HEK293 (cell line): ENCODE measurements at regions not wholly inside any gene's neighbourhood (a gene's known extent, or its start where the extent isn't known, plus 50 kb on each side); places are given as distances from the start of the nearest gene placed in this dataset.

Experiments used
- CTCF ChIP-seq: fragments of 450-650 bp; formaldehyde crosslinking; IDR thresholded peaks from 2 replicates; pipeline ENCODE4 v1.5.1; 2016; ENCODE audit warnings: missing biosample characterization, missing genetic modification characterization
- KLF1 ChIP-seq: fragments of 450-650 bp; formaldehyde crosslinking; IDR thresholded peaks from 2 replicates; pipeline ENCODE4 v1.5.1; 2016; ENCODE audit warnings: missing biosample characterization, missing genetic modification characterization
- KLF16 ChIP-seq: fragments of 450-650 bp; formaldehyde crosslinking; IDR thresholded peaks from 2 replicates; pipeline ENCODE4 v1.5.1; 2017; ENCODE audit warnings: missing biosample characterization, missing genetic modification characterization
- KLF8 ChIP-seq: fragments of 450-650 bp; formaldehyde crosslinking; IDR thresholded peaks from 2 replicates; pipeline ENCODE4 v1.5.1; 2016; ENCODE audit warnings: missing biosample characterization, missing genetic modification characterization
- ZBTB7A ChIP-seq: fragments of 450-650 bp; formaldehyde crosslinking; IDR thresholded peaks from 2 replicates; pipeline ENCODE4 v1.5.1; 2016; ENCODE audit warnings: low read depth, missing biosample characterization, missing genetic modification characterization
- ZFP37 ChIP-seq: fragments of 450-650 bp; formaldehyde crosslinking; IDR thresholded peaks from 2 replicates; pipeline ENCODE4 v1.5.1; 2016; ENCODE audit warnings: missing biosample characterization, missing genetic modification characterization
- ZNF138 ChIP-seq: fragments of 450-650 bp; formaldehyde crosslinking; IDR thresholded peaks from 2 replicates; pipeline ENCODE4 v1.5.1; 2016; ENCODE audit warnings: missing biosample characterization, missing genetic modification characterization, borderline replicate concordance
- ZNF24 ChIP-seq: fragments of 450-650 bp; formaldehyde crosslinking; IDR thresholded peaks from 2 replicates; pipeline ENCODE4 v1.5.1; 2016; ENCODE audit warnings: missing biosample characterization, missing genetic modification characterization
- ZNF274 ChIP-seq, 2 experiments: fragments of 200-500 bp in 1 of 2; fragments of 450-650 bp in 1 of 2; sonication (Bioruptor generic) in 1 of 2; formaldehyde crosslinking in 1 of 2; IDR thresholded peaks; 2 replicates each; pipeline versions ENCODE4 v1.5.1 to v1.6.1; 2014 to 2016; ENCODE audit warnings: borderline replicate concordance in 1 of 2, inconsistent platforms in 1 of 2, low read length in 1 of 2, missing biosample characterization in 1 of 2, missing genetic modification characterization in 1 of 2
- ZNF580 ChIP-seq: fragments of 450-650 bp; formaldehyde crosslinking; IDR thresholded peaks from 2 replicates; pipeline ENCODE4 v1.5.1; 2016; ENCODE audit warnings: missing biosample characterization, missing genetic modification characterization
- ZNF785 ChIP-seq: fragments of 450-650 bp; formaldehyde crosslinking; IDR thresholded peaks from 2 replicates; pipeline ENCODE4 v1.5.1; 2016; ENCODE audit warnings: missing biosample characterization, missing genetic modification characterization
- ZNF792 ChIP-seq: fragments of 450-650 bp; formaldehyde crosslinking; IDR thresholded peaks from 2 replicates; pipeline ENCODE4 v1.5.1; 2016; ENCODE audit warnings: missing biosample characterization, missing genetic modification characterization
- TF ChIP-seq, protein P1 (sequence below): fragments of 450-650 bp; formaldehyde crosslinking; IDR thresholded peaks from 2 replicates; pipeline ENCODE4 v1.5.1; 2016; ENCODE audit warnings: missing biosample characterization, missing genetic modification characterization

GRCh38 chr1:121471523-121471922 lies 286.7 kb downstream of the SRGAP2C start:
- TF ChIP-seq, protein P1, sequence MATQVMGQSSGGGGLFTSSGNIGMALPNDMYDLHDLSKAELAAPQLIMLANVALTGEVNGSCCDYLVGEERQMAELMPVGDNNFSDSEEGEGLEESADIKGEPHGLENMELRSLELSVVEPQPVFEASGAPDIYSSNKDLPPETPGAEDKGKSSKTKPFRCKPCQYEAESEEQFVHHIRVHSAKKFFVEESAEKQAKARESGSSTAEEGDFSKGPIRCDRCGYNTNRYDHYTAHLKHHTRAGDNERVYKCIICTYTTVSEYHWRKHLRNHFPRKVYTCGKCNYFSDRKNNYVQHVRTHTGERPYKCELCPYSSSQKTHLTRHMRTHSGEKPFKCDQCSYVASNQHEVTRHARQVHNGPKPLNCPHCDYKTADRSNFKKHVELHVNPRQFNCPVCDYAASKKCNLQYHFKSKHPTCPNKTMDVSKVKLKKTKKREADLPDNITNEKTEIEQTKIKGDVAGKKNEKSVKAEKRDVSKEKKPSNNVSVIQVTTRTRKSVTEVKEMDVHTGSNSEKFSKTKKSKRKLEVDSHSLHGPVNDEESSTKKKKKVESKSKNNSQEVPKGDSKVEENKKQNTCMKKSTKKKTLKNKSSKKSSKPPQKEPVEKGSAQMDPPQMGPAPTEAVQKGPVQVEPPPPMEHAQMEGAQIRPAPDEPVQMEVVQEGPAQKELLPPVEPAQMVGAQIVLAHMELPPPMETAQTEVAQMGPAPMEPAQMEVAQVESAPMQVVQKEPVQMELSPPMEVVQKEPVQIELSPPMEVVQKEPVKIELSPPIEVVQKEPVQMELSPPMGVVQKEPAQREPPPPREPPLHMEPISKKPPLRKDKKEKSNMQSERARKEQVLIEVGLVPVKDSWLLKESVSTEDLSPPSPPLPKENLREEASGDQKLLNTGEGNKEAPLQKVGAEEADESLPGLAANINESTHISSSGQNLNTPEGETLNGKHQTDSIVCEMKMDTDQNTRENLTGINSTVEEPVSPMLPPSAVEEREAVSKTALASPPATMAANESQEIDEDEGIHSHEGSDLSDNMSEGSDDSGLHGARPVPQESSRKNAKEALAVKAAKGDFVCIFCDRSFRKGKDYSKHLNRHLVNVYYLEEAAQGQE (tag by site-specific recombination) = no peak
- no peak for TF ChIP-seq ZNF580 (tag by site-specific recombination)
- no peak for TF ChIP-seq CTCF (tag by site-specific recombination)
- TF ChIP-seq ZNF24 (tag by site-specific recombination) = no peak
- no peak for TF ChIP-seq ZFP37 (tag by site-specific recombination)
- no peak for TF ChIP-seq KLF8 (tag by site-specific recombination)
- no peak for TF ChIP-seq ZNF792 (tag by site-specific recombination)
- no peak for TF ChIP-seq KLF1
- no peak for TF ChIP-seq ZBTB7A (tag by site-specific recombination)
- no peak for TF ChIP-seq ZNF274 (IDR thresholded peaks at IDR 0.05; ENCODE audit: low read length)
- no peak for TF ChIP-seq ZNF274 (tag by site-specific recombination; IDR thresholded peaks at IDR 0.05; ENCODE audit: borderline replicate concordance)
- TF ChIP-seq ZNF785 = no peak
- no peak for TF ChIP-seq KLF16 (tag by site-specific recombination)
- no peak for TF ChIP-seq ZNF138 (tag by site-specific recombination)
